Astrocyte of the cerebellum (primary cell): ENCODE measurements at regions not wholly inside any gene's neighbourhood (a gene's known extent, or its start where the extent isn't known, plus 50 kb on each side); places are given as distances from the start of the nearest gene placed in this dataset.
"Not testable (repeated sequence)": the region's sequence is repeated elsewhere in the genome, so short reads cannot be mapped to it uniquely, and the experiment has no call there.

Experiments
- DNase-seq: peaks from one replicate; pipeline ENCODE4 v3.0.0-alpha.2; 2011; ENCODE audit warnings: low read depth
- H3K4me3 ChIP-seq: 2 replicates; pipeline ENCODE4 v1.5.1; 2011; ENCODE audit warnings: mild to moderate bottlenecking, low read depth, low read length, moderate library complexity
- CTCF ChIP-seq: IDR thresholded peaks from 2 replicates; pipeline ENCODE4 v1.5.1; 2012; ENCODE audit warnings: low read length, low read depth, moderate library complexity, mild to moderate bottlenecking; ENCODE audit errors: missing control alignments
- in situ Hi-C: cut with HindIII; loops from 2 replicates; pipeline ENCODE4 v1.10.0; 2017; ENCODE audit warnings: low sequenced_read_pairs

GRCh38 chr20:26295006-26295405, 598.4 kb upstream of the ZNF337 start:
- in situ Hi-C loops = no loop called here
- no peak for DNase-seq

DNA sequence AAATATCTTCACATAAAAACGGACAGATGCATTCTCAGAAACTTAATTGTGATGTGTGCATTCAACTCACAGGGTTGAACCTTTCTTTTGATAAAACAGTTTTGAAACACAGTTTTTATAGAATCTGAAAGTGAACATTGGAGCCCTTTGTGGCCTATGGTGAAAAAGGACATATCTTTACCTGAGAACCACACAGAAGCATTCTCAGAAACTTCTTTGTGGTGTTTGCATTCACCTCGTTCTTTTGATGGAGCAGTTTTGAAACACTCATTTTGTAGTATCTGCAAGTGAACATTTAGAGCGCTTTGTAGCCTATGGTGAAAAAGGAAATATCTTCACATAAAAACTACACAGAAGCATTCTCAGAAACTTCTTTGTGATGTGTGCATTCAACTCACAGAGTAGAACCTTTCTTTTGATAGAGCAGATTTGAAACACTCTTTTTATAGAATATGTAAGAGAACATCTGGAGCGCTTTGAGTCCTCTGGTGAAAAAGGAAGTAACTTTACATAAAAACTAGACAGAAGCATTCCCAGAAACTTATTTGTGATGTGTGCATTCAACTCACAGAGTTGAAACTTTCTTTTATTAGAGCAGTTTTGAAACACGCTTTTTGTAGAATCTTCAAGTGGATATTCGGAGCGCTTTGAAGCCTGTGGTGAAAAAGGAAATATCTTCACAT, 591.9 kb upstream of the ZNF337 start:
- in situ Hi-C loops, H3K4me3 ChIP-seq, DNase-seq: not testable (repeated sequence)

More at GRCh38 chr20:26295006-26295405, 598.4 kb upstream of the ZNF337 start:
- TF ChIP-seq CTCF = no peak
- no peak overlapping the region for H3K4me3 ChIP-seq

DNA sequence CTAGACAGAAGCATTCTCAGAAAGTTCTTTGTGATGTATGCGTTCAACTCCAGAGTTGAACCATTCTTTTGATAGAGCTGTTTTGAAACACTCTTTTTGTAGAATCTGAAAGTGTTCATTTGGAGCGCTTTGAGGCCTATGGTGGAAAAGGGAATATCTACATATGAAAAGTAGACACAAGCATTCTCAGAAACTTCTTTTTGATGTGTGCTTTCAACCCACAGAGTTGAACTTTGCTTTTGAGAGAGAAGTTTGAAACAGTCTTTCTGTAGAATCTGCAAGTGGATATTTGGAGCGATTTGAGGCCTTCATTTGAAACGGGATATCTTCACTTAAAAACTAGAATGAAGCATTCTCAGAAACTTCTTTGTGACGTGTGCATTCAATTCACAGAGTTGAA, 582.6 kb upstream of the ZNF337 start:
- DNase-seq = no peak
- H3K4me3 ChIP-seq = no peak overlapping the region
- in situ Hi-C loops = no loop called here
- TF ChIP-seq CTCF = no peak

- H3K4me3 ChIP-seq = no peak overlapping the region
- in situ Hi-C loops = no loop called here
- no peak for TF ChIP-seq CTCF
- no peak for DNase-seq
Observed at GRCh38 chr20:26277339-26277738, 580.7 kb upstream of the ZNF337 start.

DNA sequence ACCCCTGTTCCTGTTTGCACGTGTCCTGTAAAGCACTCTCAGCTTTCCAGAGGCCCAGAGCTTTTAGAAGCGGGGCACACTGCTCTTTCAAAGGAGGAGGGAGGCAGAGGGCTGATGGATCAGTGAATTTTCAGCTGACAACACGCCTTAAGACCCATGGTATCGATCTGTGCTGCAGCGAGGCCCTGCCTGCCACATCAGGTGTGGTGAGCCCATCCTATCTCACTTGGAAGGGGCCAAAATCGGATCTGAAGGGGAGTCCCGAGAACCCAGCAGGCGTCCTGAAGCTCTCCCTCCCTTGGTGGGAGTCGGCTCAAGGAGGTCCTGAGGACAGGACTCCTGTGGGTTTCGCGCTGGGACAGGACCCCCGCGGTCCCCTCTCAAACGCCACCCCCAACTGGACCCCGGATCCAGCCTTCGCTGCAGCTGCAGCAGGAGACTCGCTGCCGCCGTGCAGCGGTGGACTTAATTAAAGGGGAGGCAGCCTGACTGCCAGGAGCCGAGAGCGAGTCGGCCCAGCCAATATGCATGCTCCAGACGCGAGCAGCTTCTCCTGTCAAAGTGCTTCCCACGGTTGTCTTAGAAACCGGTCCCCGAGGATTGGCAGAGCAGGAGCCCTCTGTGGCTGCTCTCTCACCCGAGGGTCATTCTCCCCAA, 580.0 kb upstream of the ZNF337 start:
- TF ChIP-seq CTCF = peak; percentile 29
- DNase-seq = no peak
- in situ Hi-C loops = no loop called here
- peak overlapping the region; percentile 6 for H3K4me3 ChIP-seq

- in situ Hi-C loops, H3K4me3 ChIP-seq, DNase-seq: not testable (repeated sequence)
Observed at GRCh38 chr20:26268762-26269161, 572.1 kb upstream of the ZNF337 start.

DNA sequence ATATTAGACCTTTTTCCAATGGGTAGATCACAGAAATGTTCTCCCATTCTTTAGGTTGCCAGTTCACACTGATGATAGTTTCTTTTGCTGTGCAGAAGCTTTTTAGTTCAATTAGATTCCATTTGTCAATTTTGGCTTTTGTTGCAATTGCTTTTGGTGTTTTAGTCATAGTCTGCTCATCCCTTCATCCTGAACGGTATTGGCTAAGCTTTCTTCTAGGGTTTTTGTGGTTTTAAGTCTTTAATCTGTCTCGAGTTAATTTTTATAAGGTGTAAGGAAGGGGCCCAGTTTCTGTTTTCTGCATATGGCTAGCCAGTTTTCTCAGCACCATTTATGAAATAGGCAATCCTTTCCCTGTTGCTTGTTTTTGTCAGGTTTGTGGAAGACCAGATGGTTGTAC, 564.3 kb upstream of the ZNF337 start:
- in situ Hi-C loops, DNase-seq, H3K4me3 ChIP-seq: not testable (repeated sequence)

DNA sequence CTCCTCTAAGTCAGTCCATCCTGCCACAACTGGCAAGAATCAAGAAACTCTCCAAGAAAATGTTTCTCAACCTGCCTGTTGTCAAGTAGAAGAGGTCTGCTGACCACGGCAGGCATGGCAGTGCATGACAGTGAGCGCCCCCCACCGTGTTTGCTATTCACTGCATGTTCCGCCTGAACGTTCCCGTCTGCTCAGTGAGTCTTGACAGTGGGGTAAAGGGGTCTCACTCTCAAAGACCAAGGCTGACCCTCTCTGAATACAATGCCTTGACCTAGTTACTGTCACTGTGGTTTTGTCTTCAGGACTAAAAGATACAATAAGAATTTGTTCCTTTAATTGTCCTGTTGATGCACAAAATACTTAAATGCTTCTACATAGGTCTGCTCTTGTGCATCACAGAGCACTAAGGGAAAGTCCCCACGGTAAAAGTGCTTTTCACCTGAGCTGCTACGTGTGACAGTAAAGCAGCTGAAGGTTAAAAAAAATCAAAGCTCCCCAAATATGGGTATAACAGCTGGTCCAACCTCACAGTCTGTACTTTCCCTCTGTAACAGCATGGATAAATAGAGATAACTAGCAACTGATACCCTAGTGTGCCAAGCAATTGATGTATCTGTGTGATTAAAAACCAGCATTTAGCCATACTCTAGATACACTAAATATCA, 555.8 kb upstream of the ZNF337 start:
- H3K4me3 ChIP-seq, DNase-seq, in situ Hi-C loops: not testable (repeated sequence)

GRCh38 chr20:26251376-26251775, 554.7 kb upstream of the ZNF337 start:
- DNase-seq, H3K4me3 ChIP-seq, in situ Hi-C loops: not testable (repeated sequence)

DNA sequence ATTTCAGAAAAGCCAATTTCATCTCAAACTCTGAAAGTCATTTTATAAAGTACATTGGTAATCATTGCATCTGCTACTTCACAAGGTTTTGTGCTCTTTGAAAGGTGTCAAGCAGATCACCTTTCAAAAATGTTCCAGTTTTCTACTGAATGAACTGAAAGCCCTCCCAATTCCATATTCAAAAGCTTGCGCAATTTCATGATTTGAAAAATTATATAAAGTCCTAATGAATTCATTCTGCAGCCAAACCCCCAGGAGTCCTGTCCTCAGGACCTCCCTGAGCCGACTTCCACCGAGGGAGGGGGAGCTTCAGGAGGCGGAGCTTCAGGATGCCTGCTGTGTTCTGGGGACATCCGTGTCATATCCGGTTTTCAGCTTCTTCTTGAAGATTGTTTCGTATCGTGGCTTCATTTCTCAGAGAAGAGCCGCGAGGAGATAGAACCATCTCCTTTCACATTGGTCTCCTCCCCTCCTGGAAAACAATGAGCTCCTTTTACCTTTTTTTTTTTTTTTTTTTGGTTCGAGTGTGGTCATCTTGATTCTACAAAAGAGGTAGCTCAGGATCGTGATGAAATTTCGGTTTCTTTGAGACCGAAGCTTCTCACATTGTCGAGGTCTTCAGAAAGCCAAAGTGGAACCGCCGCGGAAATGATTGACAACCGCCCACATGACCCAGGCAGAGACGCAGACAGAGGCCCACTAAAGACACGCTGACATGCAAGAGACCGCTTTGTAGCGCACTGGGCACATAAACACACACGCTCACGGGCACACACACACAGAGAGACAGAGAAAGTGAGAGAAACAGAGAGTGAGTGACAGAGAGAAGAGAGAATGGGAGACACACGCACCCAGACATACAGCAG, 553.8 kb upstream of the ZNF337 start:
- DNase-seq, in situ Hi-C loops, H3K4me3 ChIP-seq: not testable (repeated sequence)
